GM19328 (cell line): ENCODE measurements at regions not wholly inside any gene's neighbourhood (a gene's known extent, or its start where the extent isn't known, plus 50 kb on each side); places are given as distances from the start of the nearest gene placed in this dataset.

Experiments used
- ATAC-seq: cut with Tn5 transposase; IDR thresholded peaks from one replicate; pipeline ENCODE4 v1.9.1; 2021; ENCODE audit warnings: mild to moderate bottlenecking, moderate library complexity; ENCODE audit not compliant: unreplicated experiment

GRCh38 chr6:12504325-12504966 is 212.1 kb upstream of the PHACTR1 start:
- ATAC-seq, result peak; percentile 57

DNA sequence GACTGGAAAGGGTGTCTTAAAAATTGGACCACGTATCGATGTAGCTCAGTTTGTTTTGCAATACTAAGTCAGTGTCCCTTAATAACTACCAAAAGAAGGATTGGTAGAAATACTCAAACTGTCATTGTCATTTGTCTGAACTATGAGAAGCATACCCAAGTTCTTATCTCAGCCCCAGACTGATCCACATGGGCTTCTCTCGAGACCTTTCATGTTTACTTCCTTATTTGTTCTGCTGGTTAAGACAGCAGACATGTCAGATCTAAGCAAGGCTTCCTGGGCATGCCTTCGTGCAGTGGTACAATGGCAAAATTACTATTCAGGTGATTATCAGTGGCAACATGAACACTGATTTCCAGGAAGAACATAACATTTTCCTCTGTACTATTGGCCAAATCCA is 211.1 kb upstream of the PHACTR1 start:
- no peak for ATAC-seq

DNA sequence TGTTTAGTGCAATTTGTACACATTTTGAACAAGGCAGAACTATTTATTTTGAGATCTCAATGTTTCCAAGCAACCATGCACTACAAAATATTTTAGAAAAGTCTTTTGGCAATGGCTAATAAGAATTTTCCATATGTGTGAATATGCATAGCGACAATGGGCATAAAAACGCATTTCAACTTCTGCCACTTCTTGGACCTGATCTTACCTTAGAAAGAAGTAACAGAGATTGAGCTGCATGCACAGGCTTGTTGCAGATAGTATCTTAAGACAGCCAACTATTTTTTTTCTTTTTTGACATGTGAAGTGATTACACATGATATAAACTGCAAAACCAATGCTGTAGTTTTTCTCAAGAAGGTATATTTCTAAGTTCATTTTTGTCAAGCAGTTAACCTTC is 210.4 kb upstream of the PHACTR1 start:
- ATAC-seq, result no peak

DNA sequence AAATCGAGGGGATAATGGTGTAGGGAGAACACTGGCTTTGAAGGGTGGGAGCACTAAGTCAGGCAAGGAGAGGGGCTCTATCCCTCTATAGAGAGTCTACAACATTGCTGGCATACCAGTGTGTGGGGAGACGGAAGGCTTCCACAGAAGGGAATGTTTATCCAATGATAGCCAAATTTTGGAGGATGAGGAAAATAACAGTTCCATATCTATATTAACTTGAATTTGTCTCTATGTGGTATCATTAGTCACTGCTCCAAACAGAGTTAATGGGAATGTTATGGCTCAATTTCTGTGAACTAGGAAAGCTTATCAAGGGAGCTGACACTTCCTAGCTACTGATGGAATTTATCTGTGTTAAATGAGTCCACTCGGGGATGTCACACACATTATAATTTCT is 208.9 kb upstream of the PHACTR1 start:
- no peak for ATAC-seq

- ATAC-seq, result no peak
Observed at GRCh38 chr6:12508553-12508952, 208.0 kb upstream of the PHACTR1 start.

DNA sequence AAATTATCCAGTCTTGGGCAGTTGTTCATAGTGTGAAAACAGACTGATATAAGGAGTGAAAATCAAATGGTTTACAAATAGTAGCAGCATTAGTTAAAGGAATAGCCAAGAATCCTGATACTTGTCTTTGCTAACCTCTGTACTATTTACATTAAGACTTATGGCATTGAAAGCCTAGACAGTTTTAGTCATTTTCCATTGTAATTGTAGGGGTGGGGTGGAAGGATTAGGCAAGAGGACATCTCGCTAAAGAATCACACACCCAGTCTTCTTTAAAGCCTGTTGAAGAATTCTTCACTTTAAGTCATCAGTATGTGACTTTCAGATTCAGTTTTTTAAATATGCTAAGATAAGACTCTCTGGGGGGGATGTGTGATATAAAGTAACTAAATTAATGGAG is 207.5 kb upstream of the PHACTR1 start:
- no peak for ATAC-seq

DNA sequence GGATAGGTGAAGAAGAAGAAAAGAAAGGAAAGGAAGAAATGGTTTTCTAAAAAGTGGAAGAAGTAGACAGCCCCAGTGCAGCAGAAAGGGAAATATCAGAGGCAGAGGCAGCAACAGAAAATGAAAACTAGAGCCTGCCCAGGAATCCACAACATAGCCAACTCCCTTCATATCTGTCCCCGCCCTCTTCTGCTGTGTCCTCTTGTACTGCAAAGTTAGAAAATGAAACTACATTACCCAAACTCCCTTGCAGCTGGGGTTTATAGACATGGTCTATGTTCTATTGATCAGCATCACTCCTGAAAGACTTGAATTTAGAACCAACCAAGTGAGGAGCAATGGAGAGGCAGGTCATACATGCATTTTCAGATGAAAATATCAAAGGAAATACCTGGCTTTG is 200.5 kb upstream of the PHACTR1 start:
- ATAC-seq, result no peak

GRCh38 chr6:12522347-12522746 is 194.2 kb upstream of the PHACTR1 start:
- no peak for ATAC-seq

DNA sequence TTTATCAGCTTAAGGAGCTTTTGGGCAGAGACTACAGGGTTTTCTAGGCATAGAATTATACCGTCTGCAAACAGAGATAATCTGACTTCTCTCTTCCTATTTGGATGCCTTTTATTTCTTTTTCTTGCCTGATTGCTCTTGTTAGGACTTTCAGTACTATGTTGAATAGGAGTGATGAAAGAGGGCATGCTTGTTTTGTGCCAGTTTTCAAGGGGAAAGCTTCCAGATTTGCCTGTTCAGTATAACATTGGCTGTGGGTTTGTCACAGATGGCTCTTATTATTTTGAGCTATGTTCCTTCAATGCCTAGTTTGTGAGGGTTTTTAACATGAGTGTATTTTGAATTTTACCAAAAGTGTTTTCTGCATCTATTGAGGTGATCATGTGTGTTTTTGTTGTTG is 192.8 kb upstream of the PHACTR1 start:
- no peak for ATAC-seq

DNA sequence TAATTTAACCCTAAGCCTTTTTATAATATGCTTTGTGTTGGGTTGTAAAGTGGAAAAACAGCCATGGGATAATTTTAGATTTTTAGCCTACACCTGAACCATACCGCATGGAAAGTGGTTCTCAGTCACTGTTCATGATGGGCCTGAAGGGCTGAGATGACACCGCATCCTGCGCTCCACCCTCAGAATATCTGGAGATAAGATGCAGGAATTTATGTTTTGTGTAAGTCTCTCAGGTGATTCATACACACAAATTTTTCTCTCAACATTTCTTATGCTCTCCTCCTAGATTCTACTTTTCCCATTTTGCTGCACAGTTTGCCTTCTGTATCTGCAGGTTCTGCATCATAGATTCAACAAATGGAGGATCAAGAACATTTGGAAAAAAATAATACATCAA is 191.3 kb upstream of the PHACTR1 start:
- no peak for ATAC-seq

GRCh38 chr6:12527339-12527738 is 189.2 kb upstream of the PHACTR1 start:
- no peak for ATAC-seq

- ATAC-seq, result no peak
Observed at GRCh38 chr6:12528136-12528535, 188.4 kb upstream of the PHACTR1 start.

DNA sequence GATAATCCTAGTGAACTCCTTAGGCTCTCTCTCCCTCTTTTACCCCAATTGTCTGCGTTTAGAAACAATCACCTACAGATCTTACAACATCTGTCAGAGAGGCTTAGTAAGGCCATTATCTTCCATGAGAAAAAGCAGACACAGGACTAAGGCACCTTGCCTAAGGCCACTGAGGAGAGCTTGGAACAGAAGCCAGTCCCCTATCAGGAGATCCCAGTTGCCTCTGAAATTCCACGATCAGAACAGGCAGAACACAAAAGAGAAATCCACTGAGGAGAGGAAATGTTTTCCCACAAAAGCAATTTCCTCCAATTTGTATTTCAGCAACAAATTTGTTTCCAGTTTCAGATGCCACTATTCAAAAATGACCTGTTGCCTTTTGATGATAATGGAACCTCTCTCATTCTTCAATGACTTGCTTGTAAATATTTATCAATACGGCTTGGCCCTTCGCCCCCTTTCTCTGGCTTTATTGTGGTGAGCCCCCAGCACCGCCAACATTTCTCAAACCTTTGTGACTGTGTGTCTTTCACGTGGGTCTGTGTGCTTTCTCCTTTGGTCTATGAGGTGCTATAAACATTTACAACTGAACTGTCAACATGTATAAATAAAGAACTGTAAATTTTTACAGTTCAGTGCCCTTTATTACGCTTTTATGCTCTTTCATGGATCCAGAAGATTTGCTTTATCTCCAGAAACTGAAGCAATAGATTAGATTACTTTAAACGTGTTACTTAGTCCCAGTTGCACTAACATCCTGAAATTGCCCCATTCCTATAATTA is 187.8 kb upstream of the PHACTR1 start:
- ATAC-seq, result no peak

- ATAC-seq, result no peak
Observed at GRCh38 chr6:12529364-12530019, 187.1 kb upstream of the PHACTR1 start.

GRCh38 chr6:12530345-12530744 is 186.2 kb upstream of the PHACTR1 start:
- no peak for ATAC-seq

GRCh38 chr6:12533586-12533985 is 183.0 kb upstream of the PHACTR1 start:
- ATAC-seq, result no peak

DNA sequence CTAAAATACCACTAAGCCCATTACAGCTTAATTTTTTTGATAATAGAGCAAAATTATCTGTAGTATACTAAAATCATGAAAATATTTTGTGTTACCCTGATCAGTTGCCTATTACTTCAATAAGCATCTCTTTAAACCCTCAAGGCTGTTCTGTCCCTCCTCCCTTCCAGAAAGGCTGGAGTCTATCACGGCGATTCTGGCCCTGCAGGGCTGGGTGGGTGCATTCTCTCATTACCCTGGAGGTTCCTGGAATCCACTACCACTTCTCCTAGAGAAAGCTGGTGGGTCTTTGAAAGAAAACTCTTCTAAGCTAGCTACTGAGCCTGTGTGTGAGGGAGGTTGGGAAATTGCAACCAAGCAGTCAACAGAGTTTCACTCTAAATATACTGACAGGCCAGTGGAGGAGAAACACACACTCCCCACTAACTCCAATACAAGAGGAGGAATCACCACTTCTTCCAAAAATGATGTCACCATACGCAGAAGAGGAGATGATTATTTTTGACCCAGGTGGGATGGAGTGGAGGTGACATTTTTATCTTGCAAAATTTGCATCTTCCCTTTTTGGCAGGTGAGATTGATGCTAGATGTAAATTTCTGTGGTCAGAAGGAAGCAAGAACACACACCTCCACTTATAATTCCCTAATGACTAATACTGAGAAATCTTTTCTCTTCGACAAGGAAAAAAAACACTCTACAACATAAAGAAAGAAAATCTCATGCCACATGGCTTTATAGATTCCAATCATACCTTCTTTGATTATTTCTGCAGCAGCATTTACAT is 182.3 kb upstream of the PHACTR1 start:
- no peak for ATAC-seq

GRCh38 chr6:12535586-12536314 is 180.8 kb upstream of the PHACTR1 start:
- no peak for ATAC-seq

DNA sequence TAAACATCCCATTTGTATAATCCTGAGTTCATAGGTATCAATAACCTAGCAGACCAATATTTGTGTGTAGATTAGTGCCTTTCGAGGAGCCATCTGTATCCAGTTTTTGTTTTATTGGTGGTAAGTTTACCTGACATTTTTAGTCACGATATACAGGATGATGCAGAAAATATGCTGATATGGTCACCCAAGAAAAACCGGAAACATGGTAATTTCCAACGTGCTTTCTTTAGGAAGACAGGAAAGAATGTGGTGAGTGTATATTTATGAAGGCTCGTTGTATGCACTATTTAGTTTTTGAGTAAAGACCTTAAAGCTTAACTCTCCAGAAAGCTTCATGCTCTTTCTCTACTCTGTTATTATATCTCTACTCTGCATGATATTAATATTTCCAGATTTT is 180.2 kb upstream of the PHACTR1 start:
- ATAC-seq, result no peak

- no peak for ATAC-seq
Observed at GRCh38 chr6:12537389-12537788, 179.2 kb upstream of the PHACTR1 start.

DNA sequence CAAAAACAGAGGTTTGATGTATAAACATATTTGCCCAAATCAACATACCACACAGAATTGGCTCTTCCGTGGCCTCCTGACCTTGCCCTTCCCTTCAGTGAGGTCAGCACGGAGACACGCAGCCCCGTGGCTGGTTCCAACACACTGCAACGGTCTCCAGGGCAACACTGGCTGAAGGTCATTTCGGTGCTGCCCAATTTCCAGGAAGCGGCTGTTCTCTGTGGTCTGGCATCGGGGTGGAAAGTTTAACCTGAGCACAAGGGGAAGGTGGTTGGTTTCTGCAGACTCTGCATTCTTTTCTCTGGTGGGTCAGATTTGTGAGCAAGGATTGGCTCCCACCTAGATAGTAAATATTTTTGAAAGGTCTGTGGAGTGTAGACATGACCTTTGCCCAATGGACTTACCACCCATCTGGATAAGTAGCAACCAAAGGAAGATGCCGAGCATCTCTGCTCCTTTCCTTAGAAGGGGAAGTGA is 177.6 kb upstream of the PHACTR1 start:
- ATAC-seq, result no peak
